WTC11 (cell line): ENCODE measurements at regions not wholly inside any gene's neighbourhood (a gene's known extent, or its start where the extent isn't known, plus 50 kb on each side); places are given as distances from the start of the nearest gene placed in this dataset.

Experiments used
- ATAC-seq: fragments of 200-7000 bp; cut with Tn5 transposase; 2 replicates; pipeline ENCODE4 v1.10.0; 2021; ENCODE audit warnings: mild to moderate bottlenecking, moderate library complexity
- CTCF ChIA-PET: fragments of 300-600 bp; sonication (Branson Sonifier 250); formaldehyde crosslinking; loops from one replicate; lab custom pipeline; 2021; ENCODE audit warnings: antibody characterized with exemption; lab: Charles Lee
- POLR2A ChIA-PET: fragments of 350-600 bp; sonication (Branson Sonifier 250); formaldehyde crosslinking; loops from one replicate; lab custom pipeline; 2021; ENCODE audit warnings: antibody characterized with exemption; lab: Charles Lee
- DNase-seq: peaks from one replicate; pipeline ENCODE4 v3.0.0; 2021; ENCODE audit warnings: low spot score
- H3K27ac Mint-ChIP-seq: 2 replicates; pipeline ENCODE4 v1.8.0; 2021; ENCODE audit warnings: mixed read lengths
- H3K27me3 Mint-ChIP-seq: 2 replicates; pipeline ENCODE4 v1.8.0; 2021; ENCODE audit warnings: low read depth, mild to moderate bottlenecking, moderate library complexity, mixed read lengths
- H3K36me3 Mint-ChIP-seq: 2 replicates; pipeline ENCODE4 v1.8.0; 2021; ENCODE audit warnings: mixed read lengths
- H3K4me1 Mint-ChIP-seq: 2 replicates; pipeline ENCODE4 v1.8.0; 2022; ENCODE audit warnings: mixed read lengths
- H3K4me3 Mint-ChIP-seq: 2 replicates; pipeline ENCODE4 v1.8.0; 2021; ENCODE audit warnings: mild to moderate bottlenecking, moderate library complexity, mixed read lengths
- H3K9me3 Mint-ChIP-seq: 2 replicates; pipeline ENCODE4 v1.8.0; 2021; ENCODE audit warnings: mixed read lengths
- ESRRA ChIP-seq: sonication (generic); formaldehyde crosslinking; IDR thresholded peaks from 2 replicates; pipeline ENCODE4 v1.8.1; 2022; ENCODE audit warnings: mild to moderate bottlenecking, missing genetic modification reagents, borderline replicate concordance
- GTF2I ChIP-seq: fragments of 250-450 bp; sonication (Bioruptor Pico); conservative IDR thresholded peaks from 2 replicates; pipeline ENCODE4 v1.4.0; 2021; ENCODE audit warnings: mild to moderate bottlenecking
- NFATC4 ChIP-seq: fragments of 250-450 bp; sonication (Bioruptor Pico); IDR thresholded peaks from 2 replicates; pipeline ENCODE4 v1.9.0; 2021; ENCODE audit warnings: mild to moderate bottlenecking
- NFE2L1 ChIP-seq: sonication (generic); formaldehyde crosslinking; IDR thresholded peaks from 2 replicates; pipeline ENCODE4 v1.8.1; 2023; ENCODE audit warnings: missing genetic modification reagents
- OVOL2 ChIP-seq: fragments of 250-450 bp; sonication (Bioruptor Pico); IDR thresholded peaks from 2 replicates; pipeline ENCODE4 v1.9.0; 2021; ENCODE audit warnings: mild to moderate bottlenecking, borderline replicate concordance
- PRRX2 ChIP-seq: fragments of 250-450 bp; sonication (Bioruptor Pico); IDR thresholded peaks from 2 replicates; pipeline ENCODE4 v1.8.0; 2021; ENCODE audit warnings: mild to moderate bottlenecking
- SOX15 ChIP-seq: fragments of 250-450 bp; sonication (Bioruptor Pico); IDR thresholded peaks from 2 replicates; pipeline ENCODE4 v1.9.0; 2021; ENCODE audit warnings: mild to moderate bottlenecking
- TCF7 ChIP-seq: sonication (generic); formaldehyde crosslinking; IDR thresholded peaks from 2 replicates; pipeline ENCODE4 v1.8.0; 2022; ENCODE audit warnings: mild to moderate bottlenecking, low read depth, missing genetic modification reagents, moderate library complexity
- ZNF121 ChIP-seq: sonication (generic); formaldehyde crosslinking; IDR thresholded peaks from 2 replicates; pipeline ENCODE4 v1.8.0; 2023; ENCODE audit warnings: missing genetic modification reagents
- ZNF138 ChIP-seq: sonication (generic); formaldehyde crosslinking; conservative IDR thresholded peaks from 2 replicates; pipeline ENCODE4 v1.8.1; 2022; ENCODE audit warnings: mild to moderate bottlenecking, moderate library complexity, missing genetic modification reagents
- ZNF219 ChIP-seq: sonication (generic); formaldehyde crosslinking; IDR thresholded peaks from 2 replicates; pipeline ENCODE4 v1.8.0; 2023; ENCODE audit warnings: missing genetic modification reagents, mild to moderate bottlenecking, borderline replicate concordance
- ZNF232 ChIP-seq: sonication (generic); formaldehyde crosslinking; IDR thresholded peaks from 2 replicates; pipeline ENCODE4 v1.8.0; 2022; ENCODE audit warnings: mild to moderate bottlenecking, missing genetic modification reagents
- ZNF263 ChIP-seq: sonication (generic); formaldehyde crosslinking; IDR thresholded peaks from 2 replicates; pipeline ENCODE4 v1.8.1; 2022; ENCODE audit warnings: low read depth, mild to moderate bottlenecking, moderate library complexity, missing genetic modification reagents
- TF ChIP-seq, protein P1 (sequence below): fragments of 200-600 bp; IDR thresholded peaks from 2 replicates; pipeline ENCODE4 v1.8.0; 2022; ENCODE audit warnings: antibody characterized with exemption
- TF ChIP-seq, protein P2 (sequence below): sonication (generic); formaldehyde crosslinking; IDR thresholded peaks from 2 replicates; pipeline ENCODE4 v1.8.1; 2022; ENCODE audit warnings: low read depth, mild to moderate bottlenecking, moderate library complexity, missing genetic modification reagents, borderline replicate concordance
- TF ChIP-seq, protein P3 (sequence below): sonication (generic); formaldehyde crosslinking; IDR thresholded peaks from 2 replicates; pipeline ENCODE4 v1.8.1; 2023; ENCODE audit warnings: mild to moderate bottlenecking, missing genetic modification reagents
- TF ChIP-seq, protein P4 (sequence below): sonication (generic); formaldehyde crosslinking; IDR thresholded peaks from 2 replicates; pipeline ENCODE4 v1.8.1; 2022; ENCODE audit warnings: missing genetic modification reagents, borderline replicate concordance
- TF ChIP-seq, protein P5 (sequence below): fragments of 250-450 bp; sonication (Bioruptor Pico); IDR thresholded peaks from 2 replicates; pipeline ENCODE4 v1.9.0; 2021; ENCODE audit warnings: mild to moderate bottlenecking
- TF ChIP-seq, protein P6 (sequence below): sonication (generic); formaldehyde crosslinking; IDR thresholded peaks from 2 replicates; pipeline ENCODE4 v1.8.1; 2023; ENCODE audit warnings: mild to moderate bottlenecking, missing genetic modification reagents
- TF ChIP-seq, protein P7 (sequence below): fragments of 250-450 bp; sonication (Bioruptor Pico); IDR thresholded peaks from 2 replicates; pipeline ENCODE4 v2.1.2; 2022; ENCODE audit warnings: mild to moderate bottlenecking, moderate library complexity

DNA sequence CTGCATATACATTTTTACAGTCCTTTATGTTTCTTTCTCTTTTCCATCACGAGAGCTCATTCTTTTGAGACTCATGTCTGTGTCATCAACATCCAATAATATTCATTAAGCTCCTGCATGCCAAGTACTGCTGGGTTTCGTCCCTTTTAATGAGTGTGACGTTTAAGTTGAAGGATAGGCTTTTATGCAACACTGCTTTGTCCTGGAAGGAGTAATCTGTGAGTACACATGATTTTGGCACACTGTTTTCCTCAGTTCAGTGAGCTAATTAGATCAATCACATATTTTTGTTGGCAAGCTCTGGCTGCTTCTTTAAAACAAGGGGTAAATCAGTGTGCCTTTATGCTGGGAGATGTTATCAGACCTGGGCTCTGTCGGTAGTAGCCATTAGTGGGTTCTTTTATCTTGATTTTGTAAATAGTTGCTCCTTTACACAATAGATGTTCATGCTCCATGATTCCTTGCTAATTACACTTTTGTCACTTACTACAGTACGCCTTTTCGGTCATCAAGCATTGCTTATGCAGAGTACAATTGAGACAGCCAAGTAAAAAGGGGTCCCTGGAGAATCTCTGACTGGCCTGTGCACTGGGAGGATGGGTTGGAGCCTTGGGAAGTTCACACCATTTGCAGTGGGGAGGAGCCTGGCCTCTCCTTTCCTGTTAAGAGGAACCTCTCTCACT, 132.6 kb downstream of the FHIP1A start:
- no peaks in the 10 kb centered on the region for H3K27me3 Mint-ChIP-seq
- peak; percentile 67 for ATAC-seq
- TF ChIP-seq NFATC4 (CRISPR knock-in tag) (no peak), NFE2L1 (CRISPR knock-in tag) (no peak), ZNF138 (CRISPR knock-in tag) (no peak), SOX15 (CRISPR knock-in tag) (no peak), ZNF219 (CRISPR knock-in tag) (no peak), ZNF263 (CRISPR knock-in tag) (no peak), PRRX2 (CRISPR knock-in tag) (no peak), GTF2I (CRISPR knock-in tag) (no peak), OVOL2 (CRISPR knock-in tag) (no peak), ESRRA (CRISPR knock-in tag) (no peak), TCF7 (CRISPR knock-in tag) (no peak), ZNF121 (no peak), ZNF232 (no peak)
- TF ChIP-seq, protein P1, sequence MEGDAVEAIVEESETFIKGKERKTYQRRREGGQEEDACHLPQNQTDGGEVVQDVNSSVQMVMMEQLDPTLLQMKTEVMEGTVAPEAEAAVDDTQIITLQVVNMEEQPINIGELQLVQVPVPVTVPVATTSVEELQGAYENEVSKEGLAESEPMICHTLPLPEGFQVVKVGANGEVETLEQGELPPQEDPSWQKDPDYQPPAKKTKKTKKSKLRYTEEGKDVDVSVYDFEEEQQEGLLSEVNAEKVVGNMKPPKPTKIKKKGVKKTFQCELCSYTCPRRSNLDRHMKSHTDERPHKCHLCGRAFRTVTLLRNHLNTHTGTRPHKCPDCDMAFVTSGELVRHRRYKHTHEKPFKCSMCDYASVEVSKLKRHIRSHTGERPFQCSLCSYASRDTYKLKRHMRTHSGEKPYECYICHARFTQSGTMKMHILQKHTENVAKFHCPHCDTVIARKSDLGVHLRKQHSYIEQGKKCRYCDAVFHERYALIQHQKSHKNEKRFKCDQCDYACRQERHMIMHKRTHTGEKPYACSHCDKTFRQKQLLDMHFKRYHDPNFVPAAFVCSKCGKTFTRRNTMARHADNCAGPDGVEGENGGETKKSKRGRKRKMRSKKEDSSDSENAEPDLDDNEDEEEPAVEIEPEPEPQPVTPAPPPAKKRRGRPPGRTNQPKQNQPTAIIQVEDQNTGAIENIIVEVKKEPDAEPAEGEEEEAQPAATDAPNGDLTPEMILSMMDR: no peak
- TF ChIP-seq, protein P2, sequence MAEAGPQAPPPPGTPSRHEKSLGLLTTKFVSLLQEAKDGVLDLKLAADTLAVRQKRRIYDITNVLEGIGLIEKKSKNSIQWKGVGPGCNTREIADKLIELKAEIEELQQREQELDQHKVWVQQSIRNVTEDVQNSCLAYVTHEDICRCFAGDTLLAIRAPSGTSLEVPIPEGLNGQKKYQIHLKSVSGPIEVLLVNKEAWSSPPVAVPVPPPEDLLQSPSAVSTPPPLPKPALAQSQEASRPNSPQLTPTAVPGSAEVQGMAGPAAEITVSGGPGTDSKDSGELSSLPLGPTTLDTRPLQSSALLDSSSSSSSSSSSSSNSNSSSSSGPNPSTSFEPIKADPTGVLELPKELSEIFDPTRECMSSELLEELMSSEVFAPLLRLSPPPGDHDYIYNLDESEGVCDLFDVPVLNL (CRISPR knock-in tag): no peak
- TF ChIP-seq, protein P3, sequence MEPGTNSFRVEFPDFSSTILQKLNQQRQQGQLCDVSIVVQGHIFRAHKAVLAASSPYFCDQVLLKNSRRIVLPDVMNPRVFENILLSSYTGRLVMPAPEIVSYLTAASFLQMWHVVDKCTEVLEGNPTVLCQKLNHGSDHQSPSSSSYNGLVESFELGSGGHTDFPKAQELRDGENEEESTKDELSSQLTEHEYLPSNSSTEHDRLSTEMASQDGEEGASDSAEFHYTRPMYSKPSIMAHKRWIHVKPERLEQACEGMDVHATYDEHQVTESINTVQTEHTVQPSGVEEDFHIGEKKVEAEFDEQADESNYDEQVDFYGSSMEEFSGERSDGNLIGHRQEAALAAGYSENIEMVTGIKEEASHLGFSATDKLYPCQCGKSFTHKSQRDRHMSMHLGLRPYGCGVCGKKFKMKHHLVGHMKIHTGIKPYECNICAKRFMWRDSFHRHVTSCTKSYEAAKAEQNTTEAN (CRISPR knock-in tag): no peak
- TF ChIP-seq, protein P4, sequence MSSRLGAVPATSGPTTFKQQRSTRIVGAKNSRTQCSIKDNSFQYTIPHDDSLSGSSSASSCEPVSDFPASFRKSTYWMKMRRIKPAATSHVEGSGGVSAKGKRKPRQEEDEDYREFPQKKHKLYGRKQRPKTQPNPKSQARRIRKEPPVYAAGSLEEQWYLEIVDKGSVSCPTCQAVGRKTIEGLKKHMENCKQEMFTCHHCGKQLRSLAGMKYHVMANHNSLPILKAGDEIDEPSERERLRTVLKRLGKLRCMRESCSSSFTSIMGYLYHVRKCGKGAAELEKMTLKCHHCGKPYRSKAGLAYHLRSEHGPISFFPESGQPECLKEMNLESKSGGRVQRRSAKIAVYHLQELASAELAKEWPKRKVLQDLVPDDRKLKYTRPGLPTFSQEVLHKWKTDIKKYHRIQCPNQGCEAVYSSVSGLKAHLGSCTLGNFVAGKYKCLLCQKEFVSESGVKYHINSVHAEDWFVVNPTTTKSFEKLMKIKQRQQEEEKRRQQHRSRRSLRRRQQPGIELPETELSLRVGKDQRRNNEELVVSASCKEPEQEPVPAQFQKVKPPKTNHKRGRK (CRISPR knock-in tag): no peak
- TF ChIP-seq, protein P5, sequence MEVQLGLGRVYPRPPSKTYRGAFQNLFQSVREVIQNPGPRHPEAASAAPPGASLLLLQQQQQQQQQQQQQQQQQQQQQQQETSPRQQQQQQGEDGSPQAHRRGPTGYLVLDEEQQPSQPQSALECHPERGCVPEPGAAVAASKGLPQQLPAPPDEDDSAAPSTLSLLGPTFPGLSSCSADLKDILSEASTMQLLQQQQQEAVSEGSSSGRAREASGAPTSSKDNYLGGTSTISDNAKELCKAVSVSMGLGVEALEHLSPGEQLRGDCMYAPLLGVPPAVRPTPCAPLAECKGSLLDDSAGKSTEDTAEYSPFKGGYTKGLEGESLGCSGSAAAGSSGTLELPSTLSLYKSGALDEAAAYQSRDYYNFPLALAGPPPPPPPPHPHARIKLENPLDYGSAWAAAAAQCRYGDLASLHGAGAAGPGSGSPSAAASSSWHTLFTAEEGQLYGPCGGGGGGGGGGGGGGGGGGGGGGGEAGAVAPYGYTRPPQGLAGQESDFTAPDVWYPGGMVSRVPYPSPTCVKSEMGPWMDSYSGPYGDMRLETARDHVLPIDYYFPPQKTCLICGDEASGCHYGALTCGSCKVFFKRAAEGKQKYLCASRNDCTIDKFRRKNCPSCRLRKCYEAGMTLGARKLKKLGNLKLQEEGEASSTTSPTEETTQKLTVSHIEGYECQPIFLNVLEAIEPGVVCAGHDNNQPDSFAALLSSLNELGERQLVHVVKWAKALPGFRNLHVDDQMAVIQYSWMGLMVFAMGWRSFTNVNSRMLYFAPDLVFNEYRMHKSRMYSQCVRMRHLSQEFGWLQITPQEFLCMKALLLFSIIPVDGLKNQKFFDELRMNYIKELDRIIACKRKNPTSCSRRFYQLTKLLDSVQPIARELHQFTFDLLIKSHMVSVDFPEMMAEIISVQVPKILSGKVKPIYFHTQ (CRISPR knock-in tag): no peak
- TF ChIP-seq, protein P6, sequence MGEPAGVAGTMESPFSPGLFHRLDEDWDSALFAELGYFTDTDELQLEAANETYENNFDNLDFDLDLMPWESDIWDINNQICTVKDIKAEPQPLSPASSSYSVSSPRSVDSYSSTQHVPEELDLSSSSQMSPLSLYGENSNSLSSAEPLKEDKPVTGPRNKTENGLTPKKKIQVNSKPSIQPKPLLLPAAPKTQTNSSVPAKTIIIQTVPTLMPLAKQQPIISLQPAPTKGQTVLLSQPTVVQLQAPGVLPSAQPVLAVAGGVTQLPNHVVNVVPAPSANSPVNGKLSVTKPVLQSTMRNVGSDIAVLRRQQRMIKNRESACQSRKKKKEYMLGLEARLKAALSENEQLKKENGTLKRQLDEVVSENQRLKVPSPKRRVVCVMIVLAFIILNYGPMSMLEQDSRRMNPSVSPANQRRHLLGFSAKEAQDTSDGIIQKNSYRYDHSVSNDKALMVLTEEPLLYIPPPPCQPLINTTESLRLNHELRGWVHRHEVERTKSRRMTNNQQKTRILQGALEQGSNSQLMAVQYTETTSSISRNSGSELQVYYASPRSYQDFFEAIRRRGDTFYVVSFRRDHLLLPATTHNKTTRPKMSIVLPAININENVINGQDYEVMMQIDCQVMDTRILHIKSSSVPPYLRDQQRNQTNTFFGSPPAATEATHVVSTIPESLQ (CRISPR knock-in tag): no peak
- TF ChIP-seq, protein P7, sequence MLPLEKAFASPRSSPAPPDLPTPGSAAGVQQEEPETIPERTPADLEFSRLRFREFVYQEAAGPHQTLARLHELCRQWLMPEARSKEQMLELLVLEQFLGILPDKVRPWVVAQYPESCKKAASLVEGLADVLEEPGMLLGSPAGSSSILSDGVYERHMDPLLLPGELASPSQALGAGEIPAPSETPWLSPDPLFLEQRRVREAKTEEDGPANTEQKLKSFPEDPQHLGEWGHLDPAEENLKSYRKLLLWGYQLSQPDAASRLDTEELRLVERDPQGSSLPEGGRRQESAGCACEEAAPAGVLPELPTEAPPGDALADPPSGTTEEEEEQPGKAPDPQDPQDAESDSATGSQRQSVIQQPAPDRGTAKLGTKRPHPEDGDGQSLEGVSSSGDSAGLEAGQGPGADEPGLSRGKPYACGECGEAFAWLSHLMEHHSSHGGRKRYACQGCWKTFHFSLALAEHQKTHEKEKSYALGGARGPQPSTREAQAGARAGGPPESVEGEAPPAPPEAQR (CRISPR knock-in tag): no peak
- H3K27ac Mint-ChIP-seq: 0 out of 2 replicates have a peak overlapping the region, but pooled peaks have one; percentile 38
- no peak overlapping the region for H3K4me3 Mint-ChIP-seq
- POLR2A ChIA-PET: no interaction called here
- CTCF ChIA-PET: interaction anchor here (2.1 kb wide), 1 partner anchor 52 kb away, joined by 9 read pairs; no protein-coding TSS in a partner anchor
- H3K36me3 Mint-ChIP-seq: peaks cover 14% of the 10 kb centered on the region
- H3K4me1 Mint-ChIP-seq: peaks cover 54% of the 10 kb centered on the region
- DNase-seq: no peak
- peaks cover 9% of the 10 kb centered on the region for H3K9me3 Mint-ChIP-seq
